GM18520 (cell line): ENCODE measurements at regions not wholly inside any gene's neighbourhood (a gene's known extent, or its start where the extent isn't known, plus 50 kb on each side); places are given as distances from the start of the nearest gene placed in this dataset.

ENCODE experiments used
- ATAC-seq: cut with Tn5 transposase; IDR thresholded peaks from one replicate; pipeline ENCODE4 v1.9.1; 2021; ENCODE audit not compliant: unreplicated experiment

GRCh38 chr2:219692521-219692920 is 65.1 kb downstream of the SLC4A3 start:
- ATAC-seq: no peak

GRCh38 chr2:219695145-219695709 is 67.8 kb downstream of the SLC4A3 start:
- no peak for ATAC-seq

- no peak for ATAC-seq
Observed at GRCh38 chr2:219697811-219698747, 70.6 kb downstream of the SLC4A3 start.

GRCh38 chr2:219698748-219699439 is 71.5 kb downstream of the SLC4A3 start:
- no peak for ATAC-seq

DNA sequence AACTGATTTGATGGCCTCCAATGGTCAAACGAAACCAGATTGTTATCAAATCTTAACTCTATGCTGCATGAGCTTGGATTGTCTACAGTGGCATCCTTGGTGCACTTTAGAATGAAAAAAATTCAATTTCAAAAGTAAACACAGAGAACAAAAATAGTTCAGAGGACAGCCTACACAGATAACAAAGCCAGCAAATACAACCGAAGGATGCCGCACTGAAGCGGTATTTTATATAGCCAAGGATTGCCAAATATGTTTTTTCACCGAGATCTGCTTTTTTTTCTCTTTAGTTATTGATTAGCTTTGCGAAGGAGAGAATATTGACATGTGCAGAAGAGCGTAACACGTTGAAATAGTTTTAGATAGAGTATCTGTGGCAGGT is 72.0 kb downstream of the SLC4A3 start:
- ATAC-seq: no peak

GRCh38 chr2:219701847-219702634 is 74.6 kb downstream of the SLC4A3 start:
- no peak for ATAC-seq

DNA sequence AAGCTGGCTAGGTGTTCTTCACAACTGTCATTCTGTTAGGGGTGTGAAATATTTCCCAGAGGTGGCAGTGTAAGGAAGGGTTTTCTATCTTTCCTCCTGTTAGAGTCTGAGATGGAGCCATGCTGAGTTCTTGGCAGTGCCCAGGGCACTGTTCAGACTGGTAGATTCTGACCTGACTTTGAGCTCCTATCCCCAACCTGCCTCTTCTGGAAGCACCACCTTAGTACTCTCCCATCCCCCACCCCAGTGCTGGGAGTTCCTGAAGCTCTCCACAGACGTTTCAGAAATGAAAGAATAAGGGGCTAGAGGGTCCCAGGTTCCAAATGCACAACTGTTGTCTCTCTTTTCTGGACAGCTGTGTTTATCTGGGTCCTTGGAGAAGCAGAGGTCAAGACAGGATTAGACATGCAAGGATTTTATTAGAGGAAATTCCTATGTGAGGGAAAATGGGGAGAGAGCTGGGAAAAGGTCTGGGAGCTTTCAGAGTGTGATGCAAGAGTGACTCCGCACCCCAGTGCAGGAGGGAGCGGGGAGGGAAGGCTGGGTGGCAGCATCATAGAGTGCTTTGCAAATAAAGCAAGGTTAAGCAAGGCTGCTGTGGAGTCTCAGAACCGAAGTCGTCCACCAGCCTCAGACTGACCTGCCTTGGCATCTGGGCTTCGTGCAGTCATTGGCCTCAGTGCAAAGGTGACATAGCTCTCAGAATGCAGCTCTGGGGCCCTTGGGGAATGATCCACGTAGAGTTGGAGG is 75.5 kb downstream of the SLC4A3 start:
- ATAC-seq: no peak

GRCh38 chr2:219704878-219705277 is 77.4 kb downstream of the SLC4A3 start:
- ATAC-seq: no peak

DNA sequence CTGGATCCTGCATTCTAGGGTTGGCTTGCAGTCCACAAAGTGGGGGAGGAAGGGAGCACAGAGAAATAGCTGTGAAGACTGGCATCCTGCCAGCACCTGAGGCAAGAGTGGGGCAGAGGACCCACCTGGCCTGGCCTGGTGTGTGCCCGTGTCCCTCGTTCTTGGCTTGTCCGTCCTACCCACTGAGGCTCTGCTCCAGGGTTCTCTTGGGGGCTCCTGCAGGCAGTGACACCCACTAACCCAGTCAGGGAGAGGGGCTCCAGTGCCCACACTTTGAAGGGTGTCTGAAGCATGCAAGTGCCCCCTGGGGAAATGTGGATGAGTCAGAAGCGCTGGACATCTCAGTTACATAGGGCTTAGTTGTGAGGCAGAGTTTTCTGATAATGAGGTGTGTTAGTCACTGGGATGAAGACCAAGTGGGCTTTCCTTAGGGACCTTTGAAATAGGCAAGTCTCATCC is 79.4 kb downstream of the SLC4A3 start:
- no peak for ATAC-seq

DNA sequence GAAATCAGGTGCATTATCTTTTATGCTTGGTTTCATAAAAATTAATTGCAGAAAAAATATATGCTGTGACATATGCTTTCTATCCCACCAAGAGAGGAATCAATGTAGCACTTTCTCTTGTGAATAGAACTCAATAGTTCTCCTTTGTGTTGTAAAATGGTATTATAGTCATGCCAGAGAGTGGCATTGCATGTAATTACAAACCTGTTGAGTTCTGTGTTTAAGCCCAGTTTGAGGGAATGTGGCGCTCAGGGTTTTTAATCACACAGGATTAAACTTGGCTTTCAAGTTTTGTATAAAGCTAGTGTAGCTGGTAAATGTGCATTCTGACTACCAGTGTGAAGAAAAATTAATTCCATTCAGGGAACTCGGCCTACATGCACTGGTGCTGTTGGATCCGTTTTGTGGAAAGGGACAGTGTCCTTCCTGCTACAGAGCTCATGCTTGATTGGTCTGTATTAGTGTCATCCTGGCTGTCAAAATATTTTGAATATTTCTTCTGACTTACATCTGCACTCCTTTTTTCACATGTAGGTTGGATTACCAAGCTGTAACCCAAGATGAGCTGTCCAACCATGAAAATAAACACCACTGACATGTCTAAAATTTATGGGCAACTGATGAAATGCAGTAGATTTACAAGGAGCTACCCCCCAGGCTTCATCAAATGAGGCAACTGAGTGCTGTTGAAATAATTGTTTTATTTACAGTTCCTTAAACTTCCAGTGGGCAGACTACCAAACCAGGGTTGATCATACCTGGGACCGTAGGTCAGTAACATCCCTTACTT is 80.3 kb downstream of the SLC4A3 start:
- no peak for ATAC-seq

DNA sequence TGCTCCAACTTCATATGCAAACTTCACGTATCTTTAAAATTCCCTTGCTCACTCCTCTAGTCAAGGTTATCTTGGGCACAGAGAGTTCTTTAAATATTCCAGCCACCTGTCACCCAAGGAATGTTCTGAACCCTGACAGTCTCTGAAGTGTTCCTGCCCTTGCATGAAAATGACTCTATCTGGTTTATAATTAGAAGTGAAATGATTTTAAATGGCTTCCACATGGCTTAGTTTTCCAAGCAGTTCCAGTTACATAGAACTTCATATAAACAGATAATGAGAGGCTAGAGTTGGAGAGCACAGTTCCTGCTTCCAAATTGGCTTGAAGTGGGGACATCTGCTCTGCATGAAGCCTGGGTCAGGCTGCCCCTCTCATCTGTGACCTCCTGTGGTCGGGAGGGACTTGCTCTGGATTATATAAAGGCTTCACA is 81.9 kb downstream of the SLC4A3 start:
- no peak for ATAC-seq

DNA sequence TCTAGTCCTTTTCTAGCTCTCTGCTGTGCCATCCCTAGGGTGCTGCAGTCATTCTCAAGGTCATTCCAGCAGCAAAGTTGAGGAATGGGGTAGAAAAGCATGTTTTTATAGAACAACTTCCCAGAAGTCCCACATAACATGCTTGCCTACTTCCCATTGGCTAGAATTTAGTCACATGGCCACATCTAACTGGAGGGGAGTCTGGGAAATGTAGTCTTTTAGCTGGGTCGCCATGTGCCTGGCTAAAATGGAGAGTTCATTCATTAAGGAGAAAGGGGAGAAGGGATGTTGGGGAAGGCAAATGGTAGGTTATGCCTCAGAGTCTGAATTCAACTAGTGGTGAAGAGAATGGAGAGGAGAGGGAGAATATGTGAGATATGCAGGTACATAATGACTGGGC is 85.7 kb downstream of the SLC4A3 start:
- no peak for ATAC-seq

DNA sequence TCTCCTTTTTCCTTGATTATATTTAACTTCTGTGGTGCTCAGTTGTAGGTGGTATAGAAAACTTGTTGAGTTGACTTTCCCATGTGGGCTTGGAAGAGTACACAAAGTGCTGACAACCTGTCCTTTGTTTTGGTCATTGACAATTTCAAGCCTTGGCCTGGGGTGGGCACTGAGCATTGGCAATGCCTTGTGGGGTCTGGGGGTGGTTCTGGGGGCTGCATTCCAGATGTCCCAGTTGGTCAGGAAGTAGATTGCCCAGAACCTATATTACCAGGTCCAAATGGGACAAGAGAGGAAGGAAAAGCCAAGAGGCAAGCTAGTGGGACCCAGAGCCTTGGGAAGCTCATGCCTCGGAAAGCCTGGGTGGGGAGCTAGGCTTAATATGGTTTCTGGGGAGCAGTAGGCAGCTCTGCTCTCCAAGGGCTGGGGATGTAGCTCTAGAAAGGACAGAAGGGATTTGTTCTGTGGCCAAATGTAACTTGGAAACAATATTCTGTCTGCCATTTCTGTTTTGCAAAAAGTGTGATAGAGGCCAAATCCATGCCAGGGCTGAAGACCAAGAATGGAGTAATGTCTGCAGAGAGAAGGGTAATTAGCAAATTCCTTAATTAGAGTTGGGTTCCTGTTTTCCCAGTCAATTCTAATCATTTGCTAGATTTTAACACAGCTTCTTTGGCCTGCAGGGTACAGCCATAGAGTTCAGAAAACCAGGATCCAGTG is 87.4 kb downstream of the SLC4A3 start:
- ATAC-seq: no peak

DNA sequence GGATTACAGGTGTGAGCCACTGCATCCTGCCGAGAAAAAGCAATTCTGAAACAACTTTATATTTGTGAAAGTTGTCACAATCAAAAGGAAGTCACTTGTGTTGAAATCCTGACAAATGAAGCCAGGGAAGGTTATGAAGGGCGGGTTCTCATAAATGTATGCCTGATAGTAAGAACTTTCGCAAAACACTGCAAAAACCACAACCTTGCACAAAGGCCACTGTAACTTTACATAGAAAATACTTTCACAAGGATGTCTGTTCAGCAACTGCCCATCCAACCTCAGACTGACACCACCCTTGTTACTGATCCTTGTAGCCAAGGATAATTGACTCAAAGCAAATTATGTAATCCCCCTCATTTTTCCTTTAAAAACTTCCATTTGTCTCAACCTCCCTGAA is 90.6 kb downstream of the SLC4A3 start:
- ATAC-seq: no peak

DNA sequence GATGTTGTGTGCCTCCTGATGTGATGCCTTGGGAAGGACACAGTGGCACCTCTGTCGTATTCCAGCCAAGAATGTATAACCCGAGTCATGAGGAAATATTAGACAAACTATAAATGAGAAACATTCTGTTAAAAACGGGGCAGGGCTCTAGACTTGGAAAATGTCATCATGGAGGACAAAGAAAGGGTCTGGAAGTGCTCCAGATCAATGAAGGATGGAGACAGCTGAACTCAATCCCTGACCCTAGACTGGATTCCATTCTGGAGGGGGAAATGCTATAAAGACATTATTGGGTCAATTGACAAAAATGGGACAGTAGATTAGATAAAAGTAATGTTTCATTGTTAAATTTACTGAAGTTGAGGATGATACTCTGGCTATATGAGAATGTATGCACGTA is 92.1 kb downstream of the SLC4A3 start:
- no peak for ATAC-seq

DNA sequence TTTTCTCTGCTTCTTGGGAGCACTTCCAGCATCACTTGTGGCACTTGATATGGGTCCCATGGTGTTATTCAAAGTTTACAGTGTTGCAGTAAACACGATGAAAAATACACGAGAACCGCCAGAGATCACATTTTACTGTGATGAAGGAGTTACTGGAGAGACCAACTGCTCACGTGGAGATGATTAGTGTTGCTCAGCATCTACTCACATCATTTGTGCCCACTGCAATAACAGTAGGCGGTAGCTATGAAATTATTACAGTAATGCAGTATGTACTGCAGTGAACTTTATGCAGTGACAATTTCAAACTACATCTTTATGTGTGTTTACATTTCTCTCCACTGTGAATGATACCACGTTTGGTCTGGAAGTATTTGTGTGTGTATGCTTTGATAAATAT is 93.5 kb downstream of the SLC4A3 start:
- no peak for ATAC-seq

- ATAC-seq: no peak
Observed at GRCh38 chr2:219722276-219722879, 94.9 kb downstream of the SLC4A3 start.

DNA sequence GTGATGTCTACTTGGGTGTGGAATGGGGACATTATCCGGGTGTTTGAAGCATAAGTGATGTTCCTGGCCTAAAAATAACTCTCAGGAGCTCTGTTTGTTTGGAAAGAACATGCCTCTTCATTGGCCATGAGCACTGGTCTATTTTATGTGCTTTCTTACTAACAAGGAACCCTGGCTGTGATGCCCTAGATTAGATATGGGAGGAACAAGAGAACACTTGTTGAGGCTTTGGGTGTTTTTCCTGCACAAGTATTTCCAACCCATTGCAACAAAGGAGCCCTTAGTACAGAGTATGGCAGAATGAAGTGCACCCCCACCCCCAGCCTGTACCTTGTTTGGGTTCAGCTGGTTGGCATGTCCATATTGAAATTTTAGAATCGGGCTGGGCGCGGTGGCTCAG is 95.9 kb downstream of the SLC4A3 start:
- ATAC-seq: no peak

- no peak for ATAC-seq
Observed at GRCh38 chr2:219724628-219725027, 97.2 kb downstream of the SLC4A3 start.
